UCSD-AML1 (cell line): ENCODE measurements at regions not wholly inside any gene's neighbourhood (a gene's known extent, or its start where the extent isn't known, plus 50 kb on each side); places are given as distances from the start of the nearest gene placed in this dataset.

Experiments
- DNase-seq: peaks from one replicate; lab custom pipeline; 2025; ENCODE audit not compliant: unreplicated experiment; lab: John Stamatoyannopoulos, UW

DNA sequence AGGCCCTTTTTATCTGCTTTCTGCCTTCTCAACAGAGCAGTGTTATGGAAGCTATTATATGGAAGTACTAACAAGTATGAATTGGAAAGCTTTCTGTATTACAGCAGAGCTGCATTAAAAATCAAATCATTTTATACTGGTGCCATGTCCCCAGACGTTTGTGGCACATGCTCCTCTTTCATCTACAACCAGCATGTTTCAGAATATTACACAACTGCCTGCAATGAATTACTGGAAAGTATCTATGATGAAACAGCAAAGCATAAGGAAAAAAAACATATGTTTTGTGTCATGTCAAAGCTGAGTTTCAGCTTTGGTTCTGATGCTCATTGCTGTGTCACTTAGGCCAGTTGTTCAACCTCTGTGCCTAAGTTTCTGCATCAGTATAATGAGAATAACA is 576.8 kb downstream of the GBA3 start:
- DNase-seq = no peak

DNA sequence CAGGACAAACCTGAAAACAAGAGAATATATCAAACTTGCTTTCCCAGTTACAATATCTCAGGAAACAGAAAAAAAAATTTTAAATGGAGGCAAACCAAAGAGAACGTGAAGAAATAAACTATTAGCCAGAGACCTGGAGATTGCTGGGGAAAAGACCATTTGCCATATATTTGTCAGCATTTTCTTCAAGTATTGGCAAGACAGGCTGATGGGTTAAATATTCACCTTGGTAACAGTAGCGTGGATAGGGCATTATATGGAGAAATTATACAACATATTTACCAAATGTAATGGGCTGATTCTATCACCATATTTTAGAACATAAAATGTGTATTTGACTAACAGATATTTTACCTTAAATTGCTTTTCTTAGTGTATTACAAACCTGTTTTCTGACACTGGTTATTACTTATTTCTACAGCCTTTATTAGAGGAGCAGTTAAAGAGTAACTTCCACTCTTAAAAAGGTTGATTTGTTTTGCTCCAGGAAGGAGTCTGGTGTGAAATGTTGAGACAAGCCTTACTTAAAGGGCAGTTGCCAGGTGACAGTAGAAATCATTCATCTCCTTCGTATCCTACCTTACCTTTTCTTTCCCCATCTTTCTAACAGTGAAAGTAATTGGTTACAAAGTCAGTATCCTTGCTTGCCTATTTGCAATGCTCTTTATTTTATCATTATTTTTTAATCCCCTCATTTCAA is 575.5 kb downstream of the GBA3 start:
- DNase-seq = no peak

DNA sequence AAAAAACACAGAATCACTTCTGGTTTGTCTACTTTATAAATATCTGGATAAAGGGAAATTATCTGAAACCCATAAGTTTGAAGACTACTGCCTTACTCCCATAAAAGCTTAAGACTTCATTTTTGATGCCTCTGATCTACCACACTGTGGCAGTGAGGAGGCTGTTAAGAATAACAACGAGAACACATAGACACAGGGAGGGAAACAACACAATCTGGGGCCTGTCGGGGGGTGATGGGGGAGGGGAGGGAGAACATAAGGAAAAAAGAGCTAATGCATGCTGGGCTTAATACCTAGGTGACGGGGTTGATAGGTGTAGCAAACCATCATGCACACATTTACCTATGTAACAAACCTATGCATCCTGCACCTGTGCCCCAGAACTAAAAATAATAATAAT is 573.7 kb downstream of the GBA3 start:
- no peak for DNase-seq

DNA sequence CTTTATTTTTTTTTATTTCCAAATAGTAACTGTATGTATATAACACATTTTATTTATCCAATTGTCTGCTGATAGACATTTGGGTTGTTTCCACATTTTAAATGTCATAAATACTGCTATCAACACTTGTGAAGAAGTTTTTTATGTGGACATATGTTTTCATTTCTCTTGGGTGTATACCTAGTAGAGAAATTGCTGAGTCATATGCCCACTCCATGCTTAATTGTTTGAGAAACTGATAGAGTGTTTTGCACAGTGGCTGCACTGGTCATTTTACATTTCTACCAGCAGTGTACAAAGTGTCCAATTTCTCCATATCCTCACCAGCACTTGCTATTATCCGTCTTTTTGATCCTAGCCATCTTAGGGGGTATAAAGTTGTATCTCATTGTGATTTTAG is 567.8 kb downstream of the GBA3 start:
- DNase-seq = no peak

DNA sequence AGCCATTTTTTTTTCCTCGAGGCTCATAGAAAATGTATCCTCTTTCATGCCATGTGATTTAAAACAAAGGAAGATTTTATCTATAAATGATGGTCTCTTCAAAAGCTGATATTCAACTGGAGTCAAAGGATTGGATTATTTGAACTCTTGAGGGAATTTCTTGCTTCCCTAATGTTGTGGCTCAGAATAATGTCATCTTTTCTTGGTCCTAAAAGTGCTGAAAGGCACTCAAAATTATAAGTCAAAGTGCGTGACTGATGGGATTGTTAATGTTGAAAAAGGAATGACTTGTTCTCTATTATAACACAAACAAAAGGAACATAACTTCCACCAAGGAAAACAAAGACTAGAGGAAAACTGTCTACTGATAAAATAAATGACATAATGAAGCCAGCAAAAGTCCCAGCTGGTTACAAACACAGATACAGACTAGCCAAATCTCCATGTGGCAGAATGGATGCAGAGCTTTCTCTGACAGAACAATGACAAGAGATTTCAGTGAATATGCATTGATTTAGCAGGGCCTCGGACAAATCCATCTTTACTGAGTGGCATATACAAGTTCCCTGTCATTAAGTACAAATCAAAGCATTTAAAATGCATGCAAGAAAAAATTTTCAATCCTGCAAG is 552.6 kb downstream of the GBA3 start:
- no peak for DNase-seq

DNA sequence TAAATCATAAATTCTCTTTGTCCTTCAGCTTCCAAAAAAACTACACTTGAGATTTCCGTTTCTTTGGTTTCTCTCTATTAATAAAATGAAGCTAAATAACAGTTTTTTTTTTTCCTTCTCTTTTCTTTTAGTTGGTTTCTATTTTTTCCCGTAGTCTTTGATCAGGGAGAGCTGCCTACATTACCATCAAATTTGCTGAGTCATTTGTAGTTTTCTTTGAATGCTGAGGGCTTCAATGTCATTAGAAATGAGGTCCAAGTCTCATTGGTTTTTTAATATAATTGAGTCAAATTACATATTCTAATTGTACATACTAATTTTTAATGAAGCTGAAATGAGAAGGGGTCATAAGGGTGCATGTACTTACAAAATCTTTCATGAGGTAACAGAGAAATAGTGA is 550.2 kb downstream of the GBA3 start:
- DNase-seq = no peak

DNA sequence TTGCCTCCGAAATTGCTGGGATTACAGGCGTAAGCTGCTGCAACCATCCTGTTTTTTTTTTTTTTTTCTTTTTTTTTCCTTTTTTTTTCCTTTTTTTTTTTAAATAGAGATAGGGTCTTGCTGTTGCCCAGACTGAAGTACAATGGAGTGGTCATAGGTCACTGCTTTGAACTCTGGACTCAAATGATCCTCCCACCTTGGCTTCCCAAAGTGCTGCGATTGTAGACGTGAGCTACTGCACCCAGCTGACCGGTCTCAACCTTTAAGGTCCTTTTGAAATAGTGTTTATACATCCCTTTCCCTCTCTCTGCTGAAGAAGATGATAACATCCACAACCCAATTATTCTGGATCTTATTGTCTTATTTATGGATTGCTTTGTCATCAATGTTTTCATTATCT is 548.7 kb downstream of the GBA3 start:
- no peak for DNase-seq

DNA sequence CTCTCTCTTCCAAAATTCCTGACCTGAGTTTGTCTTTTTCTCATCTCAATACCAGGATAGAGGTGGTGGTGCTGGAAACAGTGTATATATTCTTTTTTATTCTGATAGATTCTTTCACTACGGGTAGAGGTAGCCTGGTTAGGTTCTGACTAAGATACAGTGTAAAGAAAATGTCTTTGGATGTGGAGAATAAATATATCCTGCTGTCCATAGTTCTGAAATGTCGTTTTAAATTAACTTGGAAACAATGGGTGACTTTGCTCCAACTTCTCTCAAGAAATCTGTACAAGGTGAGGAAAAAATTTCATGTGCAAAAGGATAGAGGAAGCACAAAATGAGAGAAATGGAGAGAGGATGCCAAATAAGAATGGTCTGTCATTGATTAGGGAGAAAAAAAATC is 546.1 kb downstream of the GBA3 start:
- DNase-seq = no peak

DNA sequence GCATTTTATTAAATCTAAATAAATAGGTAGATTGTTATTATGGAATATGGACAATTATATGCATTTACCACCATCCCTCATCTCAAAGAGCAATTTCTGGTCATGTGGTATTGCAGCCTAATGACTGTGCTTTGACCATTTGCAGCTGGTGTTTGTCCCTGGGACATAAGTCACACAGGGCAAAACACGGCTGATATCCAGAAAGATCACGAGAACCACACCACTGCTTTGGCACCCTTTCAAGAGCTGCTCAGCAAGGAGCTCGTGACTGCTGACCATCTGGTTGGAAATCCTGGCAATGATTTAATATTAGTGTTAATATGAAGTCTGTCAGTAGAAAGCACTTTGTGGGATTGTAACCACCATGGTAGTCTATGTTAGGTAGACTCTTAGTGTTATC is 545.0 kb downstream of the GBA3 start:
- no peak for DNase-seq

DNA sequence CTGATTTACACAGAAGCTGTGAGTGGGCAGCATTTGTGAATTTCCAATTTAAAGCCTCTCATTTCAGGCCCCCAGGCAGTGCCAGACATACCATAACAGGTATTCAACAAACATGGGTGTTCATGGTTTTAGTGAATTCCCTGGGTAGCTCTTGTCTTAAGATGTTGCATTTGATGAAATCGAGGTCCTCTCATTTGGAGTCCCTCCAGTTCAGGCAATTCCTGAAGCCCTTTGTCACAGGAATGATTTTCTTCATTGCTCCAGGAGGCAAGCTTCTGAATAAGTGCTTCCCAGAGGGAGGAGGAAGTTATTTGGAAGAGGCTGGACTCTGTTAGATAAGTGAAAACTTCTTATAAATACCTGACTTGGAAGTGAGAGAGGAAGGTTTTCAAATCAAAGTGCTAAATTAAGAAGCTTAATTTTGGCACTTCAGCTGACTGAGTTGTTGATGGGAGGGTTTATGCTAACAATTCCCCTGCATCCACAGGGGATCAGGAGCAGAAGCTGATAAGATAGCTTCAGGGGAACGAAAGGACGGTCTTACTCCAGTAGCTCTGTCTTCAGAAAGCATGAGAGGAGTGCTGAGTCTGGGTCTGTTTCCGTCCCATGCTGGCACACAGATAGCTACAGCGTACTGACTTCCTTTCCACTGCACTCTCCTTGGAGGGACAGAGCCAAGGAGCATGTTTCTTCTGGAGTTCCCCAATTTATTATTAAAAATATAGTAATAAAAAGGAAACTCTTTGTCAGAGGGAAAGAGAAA is 543.1 kb downstream of the GBA3 start:
- DNase-seq = no peak

DNA sequence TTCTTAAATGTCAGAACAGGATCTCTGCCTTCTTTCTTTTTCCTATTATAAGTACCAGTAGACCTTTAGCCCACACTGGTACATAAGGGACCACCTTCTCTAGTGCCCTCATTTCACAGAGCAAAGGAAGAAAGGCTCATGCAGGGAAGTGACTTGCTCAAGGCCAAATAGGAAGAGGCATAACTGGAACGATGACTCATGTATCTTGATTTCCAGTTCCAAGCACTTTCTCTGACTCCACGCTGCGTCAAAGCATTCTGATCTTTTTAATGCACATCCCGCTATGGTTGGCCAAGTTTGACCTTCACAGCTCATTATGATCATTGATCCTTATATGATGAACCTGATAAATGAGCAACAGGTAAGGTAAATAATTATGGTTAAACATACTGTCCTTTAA is 542.0 kb downstream of the GBA3 start:
- DNase-seq = no peak

DNA sequence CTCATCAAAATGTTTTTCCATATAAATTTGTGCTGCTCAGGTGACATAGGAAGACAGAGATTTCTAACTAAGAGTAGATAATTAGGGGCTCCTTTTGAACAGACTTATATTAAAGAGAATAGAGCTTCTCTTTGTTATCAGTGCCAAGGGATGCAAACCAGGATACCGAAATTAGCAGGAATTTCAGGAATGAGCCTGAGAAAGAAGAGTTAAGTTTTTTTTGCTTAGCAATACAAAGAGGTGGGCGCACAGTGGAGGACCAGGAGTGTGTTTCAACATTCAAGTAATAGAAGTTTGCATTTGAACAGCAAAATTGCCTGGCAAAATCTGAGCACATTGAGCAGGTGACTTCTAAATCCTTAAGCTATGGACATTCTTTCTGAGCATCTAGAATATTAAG is 541.3 kb downstream of the GBA3 start:
- DNase-seq = no peak

DNA sequence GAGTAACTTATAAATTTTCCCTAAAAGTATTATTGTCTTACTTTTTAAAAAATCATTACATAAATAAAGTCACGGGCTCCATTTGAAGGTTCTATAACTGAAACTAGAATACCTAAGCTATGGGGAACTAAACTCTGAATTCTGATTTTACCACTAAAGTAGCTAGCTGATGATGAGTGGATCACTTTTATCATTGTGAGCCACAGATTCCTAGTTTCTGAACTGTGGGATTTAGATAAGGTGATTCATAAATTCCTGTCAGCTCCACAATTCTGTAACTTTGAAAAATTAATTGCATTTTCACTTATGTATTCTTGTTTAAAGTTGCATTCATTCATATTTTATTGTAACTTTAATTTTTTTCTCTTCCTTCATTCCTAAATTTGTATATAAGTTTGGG is 540.9 kb downstream of the GBA3 start:
- no peak for DNase-seq

DNA sequence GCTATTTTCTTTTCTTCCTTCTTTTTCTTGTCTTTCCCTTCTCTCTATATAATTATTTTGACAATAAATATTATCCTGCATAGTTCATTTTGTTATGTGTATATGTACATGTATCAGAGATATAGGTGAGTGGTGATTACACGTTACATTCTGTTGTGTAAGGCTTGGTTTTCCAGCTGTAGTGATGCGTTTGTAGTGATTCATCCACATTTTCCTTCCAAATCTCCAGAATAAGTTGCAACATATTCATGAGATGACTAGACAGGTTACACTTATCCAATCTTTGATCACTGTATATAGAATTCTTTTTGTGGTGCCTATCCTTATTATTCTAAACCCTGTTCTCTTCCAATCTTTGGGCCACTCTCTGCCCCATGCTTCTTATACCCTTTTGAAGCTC is 540.2 kb downstream of the GBA3 start:
- DNase-seq = no peak

DNA sequence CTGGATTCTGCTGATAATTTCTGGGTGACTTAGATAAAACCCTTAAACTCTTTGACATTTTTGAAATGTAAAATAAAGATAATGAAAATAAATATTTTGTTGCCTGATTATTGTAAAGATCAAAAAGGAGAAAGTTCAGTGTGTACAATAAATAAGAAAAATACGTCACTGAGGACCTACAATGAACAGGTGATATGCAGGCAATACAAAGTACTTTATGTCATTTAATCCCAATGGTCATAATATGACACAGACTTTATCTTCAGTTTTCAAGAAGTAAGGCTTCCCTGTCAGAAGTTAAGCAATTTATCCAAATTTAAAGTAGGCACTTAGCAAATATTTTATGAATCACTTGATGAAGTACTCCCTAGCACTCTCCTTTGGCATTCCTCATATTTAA is 532.8 kb downstream of the GBA3 start:
- no peak for DNase-seq

DNA sequence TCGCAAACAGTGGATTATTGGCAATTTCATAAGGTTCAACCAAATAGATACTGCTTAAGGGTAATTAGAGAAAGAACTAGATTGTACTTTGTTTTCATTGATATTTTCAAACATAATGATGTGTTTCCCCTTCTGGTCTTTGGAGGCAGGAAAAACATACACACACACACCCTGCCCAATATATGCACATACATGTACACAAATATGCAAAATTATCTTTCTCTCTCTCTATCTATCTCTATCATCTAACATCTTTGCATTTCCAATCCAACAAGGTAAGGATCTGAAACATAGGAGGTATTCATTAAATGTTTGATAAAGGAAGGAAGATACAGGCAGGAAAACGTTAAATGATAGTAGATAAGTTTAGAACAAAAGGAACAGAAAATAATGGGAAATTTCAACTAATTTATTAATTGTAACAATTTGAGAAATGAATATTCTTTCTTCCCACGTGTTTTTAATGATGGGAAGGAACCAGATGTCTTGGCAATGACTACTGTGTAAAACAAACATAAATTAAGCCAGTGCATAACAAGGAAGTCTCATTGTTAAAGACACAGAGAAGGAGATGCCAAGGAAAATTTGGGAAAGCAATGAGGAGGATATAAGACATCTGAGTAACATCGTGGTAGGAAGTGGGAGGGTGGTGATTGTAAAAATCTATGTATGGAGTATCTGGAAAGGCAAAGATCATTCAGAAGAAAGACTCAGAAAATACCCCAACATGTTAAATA is 532.1 kb downstream of the GBA3 start:
- DNase-seq = no peak

DNA sequence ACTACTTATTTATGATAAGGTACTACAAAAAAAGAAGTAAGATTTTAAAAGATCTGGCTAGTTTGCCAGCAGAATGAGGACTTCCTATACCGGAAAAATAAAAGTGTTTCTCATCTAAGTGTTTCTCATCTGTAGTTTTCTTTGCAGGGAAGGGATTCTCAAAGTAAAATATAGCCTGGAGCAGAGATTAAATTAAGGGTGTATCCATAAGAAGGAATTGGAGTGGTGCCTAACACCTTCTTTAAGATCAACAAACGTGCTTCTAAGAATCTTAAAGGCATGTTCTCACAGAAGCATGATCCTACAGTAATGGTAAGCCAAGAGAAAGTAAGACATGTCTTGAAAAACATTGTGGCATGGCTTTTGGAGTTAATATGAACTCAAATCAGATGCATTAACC is 528.2 kb downstream of the GBA3 start:
- DNase-seq = no peak

DNA sequence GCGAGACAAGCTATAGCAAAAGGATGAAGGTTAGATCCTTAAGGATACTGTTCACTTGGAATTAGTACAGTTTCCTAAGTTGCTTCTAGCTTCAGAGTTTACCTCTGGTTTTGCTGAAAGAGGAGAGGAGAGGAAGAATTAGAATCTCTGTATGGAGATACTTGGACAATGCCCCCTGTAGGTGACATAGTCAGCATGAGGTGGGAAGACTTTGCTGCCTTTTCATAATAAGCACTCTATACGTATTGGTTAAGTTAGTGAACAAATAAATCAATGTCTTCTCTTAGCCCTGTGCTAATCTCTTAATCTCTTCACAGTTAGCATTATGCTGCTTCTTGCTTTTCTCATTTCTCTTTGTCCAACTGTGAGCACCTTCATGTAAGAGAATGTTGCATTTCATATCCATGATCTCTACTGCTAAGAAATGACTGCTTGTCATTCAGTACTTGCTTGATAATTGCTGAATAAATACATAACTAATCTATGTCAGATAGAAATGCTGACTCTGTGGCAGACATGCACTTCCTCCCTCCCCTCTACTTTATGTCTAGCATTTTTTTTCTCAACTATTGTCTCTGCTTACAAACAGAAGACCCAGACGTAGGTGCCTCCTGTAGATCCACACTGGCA is 527.2 kb downstream of the GBA3 start:
- no peak for DNase-seq

DNA sequence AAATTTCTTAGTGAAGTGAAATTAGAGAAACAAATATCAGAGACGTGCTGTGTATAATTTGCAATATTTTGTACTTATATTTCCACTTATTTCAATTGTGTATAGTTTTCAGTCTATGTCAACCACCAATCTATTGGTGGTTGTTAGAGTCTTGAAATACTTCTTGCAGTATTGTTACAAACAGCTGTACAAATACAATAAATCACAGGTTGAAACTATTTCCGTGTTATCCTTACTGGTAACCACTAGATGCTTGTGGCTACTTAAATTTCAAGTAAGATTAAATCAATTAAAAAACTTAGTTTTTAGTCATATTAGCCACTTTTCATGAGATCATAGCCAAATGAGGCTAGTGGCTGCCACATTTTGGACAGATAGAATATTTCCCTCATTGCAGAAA is 520.5 kb downstream of the GBA3 start:
- DNase-seq = no peak

DNA sequence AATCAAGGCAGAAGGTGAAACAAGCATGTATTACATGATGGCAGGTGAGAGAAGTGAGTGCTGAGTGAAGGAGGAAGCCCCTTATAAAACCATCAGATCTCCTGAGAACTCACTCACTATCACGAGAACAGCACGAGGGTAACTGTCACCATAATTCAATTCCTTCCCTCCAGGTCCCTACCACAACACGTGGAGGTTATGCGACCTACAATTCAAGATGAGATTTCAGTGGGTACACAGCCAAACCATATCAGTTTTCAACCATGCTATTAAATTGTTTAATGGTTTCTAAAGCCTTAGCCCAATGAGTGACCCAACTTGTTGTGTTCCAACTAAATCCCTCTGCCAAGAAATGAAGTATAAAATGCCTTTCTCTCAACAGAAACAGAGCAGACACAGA is 519.8 kb downstream of the GBA3 start:
- DNase-seq = no peak

DNA sequence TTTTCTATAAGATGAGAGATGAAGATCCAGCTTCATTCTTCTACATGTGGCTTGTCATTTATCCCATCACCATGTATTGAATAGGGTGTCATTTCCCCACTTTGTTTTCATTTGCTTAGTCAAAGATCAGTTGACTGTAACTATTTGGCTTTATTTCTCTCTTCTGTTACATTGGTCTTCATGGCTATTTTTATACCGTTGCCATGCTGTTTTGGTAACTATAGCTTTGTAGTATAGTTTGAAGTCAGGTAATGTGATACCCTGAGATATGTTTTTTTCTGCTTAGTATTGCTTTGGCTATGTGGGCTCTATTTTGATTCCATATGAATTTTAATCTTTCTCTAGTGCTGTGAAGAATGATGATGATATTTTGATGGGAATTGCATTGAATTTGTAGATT is 514.3 kb downstream of the GBA3 start:
- DNase-seq = no peak
